ENCODE measurements at regions not wholly inside any gene's neighbourhood (a gene's known extent, or its start where the extent isn't known, plus 50 kb on each side); places are given as distances from the start of the nearest gene placed in this dataset.

DNA sequence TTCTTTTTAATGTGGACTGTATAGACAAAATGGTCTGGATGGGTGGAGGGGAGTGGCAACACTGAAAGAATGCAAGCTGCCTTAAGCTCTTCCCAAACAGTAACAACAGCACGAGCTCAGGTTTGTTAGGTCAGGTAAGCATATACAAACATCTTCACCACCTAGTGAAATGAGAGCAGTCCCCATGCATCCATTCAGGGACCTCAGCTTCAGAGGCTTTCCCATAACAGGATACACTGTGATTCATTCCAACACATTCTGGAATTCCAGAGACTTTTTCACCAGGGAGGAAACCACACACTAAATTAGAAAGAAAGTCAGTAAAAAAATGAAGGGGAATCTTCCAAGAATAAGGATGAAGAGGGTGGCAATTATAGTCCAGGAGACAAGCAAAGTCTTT is 50.4 kb upstream of the BZW1 start:
- H3K9me3 ChIP-seq (ENCODE audit: control insufficient read depth in 2 of 3, low read length in 3 of 3), result no peaks in the 10 kb centered on the region
- no peaks in the 10 kb centered on the region for H3K4me1 ChIP-seq (ENCODE audit: control insufficient read depth in 2 of 2, insufficient read depth in 2 of 2, low read length in 2 of 2)
- H3K4me3 ChIP-seq (ENCODE audit: low read length), result no peak overlapping the region
- no peak overlapping the region for H3K27ac ChIP-seq (ENCODE audit: low read depth, low read length)
- POLR2A ChIA-PET, result no interaction called here
- CTCF ChIA-PET, result interaction anchor here (0.6 kb wide), 1 partner anchor 15 kb away, joined by 4 read pairs; no protein-coding TSS in a partner anchor
- Mint-ChIP-seq H3K4me1 (peaks cover 0 to 26% (median 0%) of the 10 kb centered on the region in 7 donors), H3K4me3 (no peak overlapping the region), H3K27me3 (peaks cover 0 to 8% (median 5%) of the 10 kb centered on the region in 5 donors), H3K27ac (peak overlapping the region in 1 of 9 donors; percentile 59), H3K36me3 (no peaks in the 10 kb centered on the region), H3K9me3 (no peaks in the 10 kb centered on the region)
- ATAC-seq (no peak), DNase-seq (no peak)
- intact Hi-C loops (cut with micrococcal nuclease), result no loop called here
- no peaks in the 10 kb centered on the region for H3K27me3 ChIP-seq (ENCODE audit: control insufficient read depth in 2 of 2, insufficient read depth in 2 of 2, low read length in 2 of 2)
- H3K36me3 ChIP-seq (ENCODE audit: control insufficient read depth in 2 of 3, insufficient read depth in 3 of 3, low read length in 3 of 3), result no peaks in the 10 kb centered on the region
